NCI-H748 (cell line): ENCODE measurements at regions not wholly inside any gene's neighbourhood (a gene's known extent, or its start where the extent isn't known, plus 50 kb on each side); places are given as distances from the start of the nearest gene placed in this dataset.
"Not testable (repeated sequence)": the region's sequence is repeated elsewhere in the genome, so short reads cannot be mapped to it uniquely, and the experiment has no call there.

ENCODE experiments used
- DNase-seq: peaks from one replicate; lab custom pipeline; 2025; ENCODE audit not compliant: unreplicated experiment; lab: John Stamatoyannopoulos, UW

DNA sequence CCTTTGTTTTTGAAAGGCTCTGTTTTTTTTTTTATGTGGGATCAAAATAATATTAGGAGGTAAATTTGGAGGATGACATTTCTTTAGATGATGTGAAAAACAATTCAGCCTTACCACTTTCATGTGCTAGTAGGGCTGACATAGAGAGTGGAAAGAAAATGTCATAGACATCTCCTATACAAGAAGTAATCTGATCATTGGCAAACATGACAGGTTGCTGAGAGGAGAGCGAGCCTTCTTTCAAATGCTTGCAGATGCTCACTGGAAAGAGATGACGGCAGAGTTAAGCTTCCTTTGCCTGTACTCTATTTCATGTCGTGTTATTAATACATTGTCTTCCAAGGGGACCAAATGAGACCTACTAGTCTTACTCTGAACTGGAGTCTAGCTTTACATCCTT lies 160.1 kb upstream of the DAP start:
- no peak for DNase-seq

DNA sequence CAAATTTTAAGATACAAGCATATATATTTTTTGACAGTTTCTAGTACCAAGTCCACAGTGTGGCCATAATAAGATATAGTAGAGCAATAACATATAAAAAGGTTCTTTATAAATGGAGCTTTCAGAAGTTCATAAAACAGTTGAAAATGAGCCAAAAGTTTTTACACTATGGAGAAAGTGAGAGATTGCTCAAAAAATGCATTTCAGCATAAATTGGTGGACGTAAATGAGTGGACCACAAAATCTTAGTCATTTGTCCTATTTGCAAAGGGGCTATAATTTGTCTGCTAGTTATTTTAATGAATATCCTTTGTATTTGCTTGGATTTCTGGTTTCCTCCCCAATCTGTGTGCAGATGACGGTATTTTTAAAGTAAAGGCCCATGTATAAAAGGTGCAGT lies 159.4 kb upstream of the DAP start:
- DNase-seq: no peak

DNA sequence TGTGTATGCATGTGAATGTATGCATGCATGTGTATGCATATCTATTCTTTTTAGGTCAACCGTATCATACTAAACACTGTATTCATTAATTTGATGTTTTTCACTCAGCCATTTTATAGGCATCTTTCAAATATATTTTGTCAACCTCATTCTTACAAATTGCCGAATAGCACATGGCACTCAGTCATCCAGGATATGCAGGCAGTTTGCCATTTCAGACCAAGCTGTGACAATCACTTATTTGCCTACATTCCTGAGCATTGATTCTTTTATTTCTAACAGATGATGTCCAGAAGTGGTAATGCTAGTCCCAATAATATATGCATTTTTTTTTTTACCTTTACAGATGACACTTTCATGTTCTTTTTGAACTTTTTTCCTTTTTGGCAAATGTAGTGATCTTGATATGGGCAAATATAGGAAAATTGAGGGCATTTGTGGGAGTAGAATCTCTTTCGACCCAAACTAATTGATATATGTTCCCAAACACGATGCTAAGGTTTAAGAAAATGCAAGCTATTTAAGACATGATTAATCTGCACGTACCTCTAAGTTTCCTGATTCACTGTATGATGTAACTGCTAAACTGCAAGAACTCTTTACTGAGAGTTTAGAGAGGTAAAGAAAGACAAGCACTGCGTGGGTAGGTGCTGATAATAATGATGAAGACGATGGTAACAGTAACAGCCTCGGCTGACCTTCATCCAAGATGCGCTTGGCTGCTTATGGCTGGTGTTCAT lies 153.9 kb upstream of the DAP start:
- DNase-seq: no peak

DNA sequence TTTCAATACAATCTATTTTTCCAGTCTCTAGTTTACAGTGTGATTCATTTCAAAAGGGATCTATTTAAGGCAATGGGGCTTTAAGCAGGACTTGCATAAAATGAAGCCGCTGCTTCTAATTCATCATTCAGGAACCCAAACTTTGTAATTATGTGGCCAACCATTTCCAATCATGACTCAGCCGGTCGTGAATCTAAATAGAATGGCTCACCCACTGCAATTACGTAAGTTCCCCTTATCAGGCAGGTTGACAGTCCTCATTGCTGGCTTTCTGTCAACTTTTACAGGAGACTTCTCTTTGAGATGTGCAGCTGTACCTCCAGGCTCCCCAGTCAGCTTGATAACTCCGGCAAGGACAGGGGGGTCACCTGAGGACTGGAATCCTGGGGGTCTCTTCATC lies 152.8 kb upstream of the DAP start:
- DNase-seq: peak; percentile 39

DNA sequence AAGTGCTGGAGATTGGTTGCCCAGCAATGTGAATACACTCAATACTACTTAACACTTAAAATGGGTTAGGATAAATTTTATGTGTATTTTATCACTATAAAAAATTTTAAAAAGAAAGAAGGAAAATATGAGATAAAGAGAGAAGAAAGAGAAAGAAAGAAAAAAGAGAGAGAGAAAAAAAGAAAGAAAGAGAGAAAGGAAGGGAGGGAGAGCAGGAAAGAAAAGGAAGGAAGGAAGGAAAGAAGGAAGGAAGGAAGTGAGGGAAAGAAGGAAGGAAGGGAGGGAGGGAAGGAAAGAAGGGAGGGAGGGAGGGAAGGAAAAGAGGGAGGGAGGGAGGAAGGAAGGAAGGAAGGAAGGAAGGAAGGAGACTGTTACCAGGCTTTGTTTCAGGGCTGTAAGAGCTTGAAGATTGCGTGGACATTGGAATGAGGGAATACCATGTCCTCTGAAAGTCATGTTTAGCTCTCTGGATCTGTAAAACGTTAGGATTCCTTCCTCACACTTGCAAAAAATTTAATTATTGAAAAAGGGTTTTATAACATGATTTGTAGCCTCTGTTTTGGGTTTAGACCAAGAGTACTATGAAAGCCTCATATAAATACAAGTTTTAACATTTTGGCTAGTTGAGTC lies 152.3 kb upstream of the DAP start:
- DNase-seq: no peak

DNA sequence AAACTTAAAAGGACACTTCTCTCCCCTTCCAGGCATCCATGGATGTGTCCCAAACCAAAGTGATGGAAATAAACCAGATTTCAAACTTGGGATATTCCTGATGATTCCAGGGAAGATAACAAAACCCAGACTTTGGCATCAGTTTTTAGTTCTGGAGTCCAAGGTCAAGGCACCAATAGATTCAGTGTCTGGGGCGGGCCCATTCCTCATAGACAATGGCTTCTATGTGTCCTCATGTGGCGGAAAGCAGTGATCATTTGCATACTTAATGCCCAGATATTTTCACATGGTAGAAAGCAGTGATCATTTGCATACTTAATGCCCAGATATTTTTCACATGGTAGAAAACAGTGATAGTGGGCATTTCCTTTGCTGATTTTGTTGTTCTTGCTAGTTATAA lies 151.4 kb upstream of the DAP start:
- no peak for DNase-seq

DNA sequence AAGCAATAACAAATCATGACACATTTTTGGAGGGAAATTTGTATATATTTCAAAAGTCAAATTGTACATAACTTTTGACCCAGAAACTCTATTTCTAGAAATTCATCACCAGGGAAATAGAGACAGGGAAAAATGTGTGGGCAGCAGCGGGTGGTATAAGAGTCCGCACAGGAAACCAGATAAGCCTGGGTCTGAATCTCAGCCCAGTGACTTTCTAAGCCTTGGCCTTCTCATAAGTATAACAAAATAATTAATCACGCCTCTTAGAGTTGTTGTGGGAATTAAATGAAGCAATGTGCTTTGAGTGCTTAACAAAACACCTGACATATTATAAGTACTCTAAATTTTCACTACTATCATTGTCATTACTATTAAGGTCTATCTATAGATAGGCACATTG lies 149.2 kb upstream of the DAP start:
- no peak for DNase-seq

DNA sequence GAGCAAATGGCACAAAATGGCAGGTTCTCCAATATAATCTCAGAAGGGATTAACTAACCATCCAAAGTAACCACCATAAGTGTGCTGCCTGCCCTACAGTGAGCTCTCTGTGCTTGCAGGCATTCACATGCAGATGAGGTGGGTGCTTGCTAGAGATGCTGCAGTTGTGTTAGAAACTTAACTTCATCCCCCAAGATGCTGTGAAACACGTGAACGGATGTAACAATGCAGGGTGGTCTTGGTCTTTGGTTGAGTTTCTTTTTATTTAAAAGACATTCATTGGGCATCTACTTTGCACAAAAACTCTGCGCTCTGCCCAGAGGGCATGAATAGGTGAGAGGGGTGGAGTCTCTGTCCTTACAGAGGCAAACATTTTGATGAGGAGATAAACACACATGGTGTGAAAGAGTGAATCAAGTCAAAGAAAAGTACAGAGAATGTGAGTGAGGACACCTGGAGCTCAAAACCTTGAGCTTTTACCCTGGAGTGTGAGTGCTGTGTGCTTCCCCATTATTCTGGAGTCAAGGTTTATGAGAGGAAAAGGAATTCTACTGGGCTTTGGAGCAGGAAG lies 143.9 kb upstream of the DAP start:
- no peak for DNase-seq

DNA sequence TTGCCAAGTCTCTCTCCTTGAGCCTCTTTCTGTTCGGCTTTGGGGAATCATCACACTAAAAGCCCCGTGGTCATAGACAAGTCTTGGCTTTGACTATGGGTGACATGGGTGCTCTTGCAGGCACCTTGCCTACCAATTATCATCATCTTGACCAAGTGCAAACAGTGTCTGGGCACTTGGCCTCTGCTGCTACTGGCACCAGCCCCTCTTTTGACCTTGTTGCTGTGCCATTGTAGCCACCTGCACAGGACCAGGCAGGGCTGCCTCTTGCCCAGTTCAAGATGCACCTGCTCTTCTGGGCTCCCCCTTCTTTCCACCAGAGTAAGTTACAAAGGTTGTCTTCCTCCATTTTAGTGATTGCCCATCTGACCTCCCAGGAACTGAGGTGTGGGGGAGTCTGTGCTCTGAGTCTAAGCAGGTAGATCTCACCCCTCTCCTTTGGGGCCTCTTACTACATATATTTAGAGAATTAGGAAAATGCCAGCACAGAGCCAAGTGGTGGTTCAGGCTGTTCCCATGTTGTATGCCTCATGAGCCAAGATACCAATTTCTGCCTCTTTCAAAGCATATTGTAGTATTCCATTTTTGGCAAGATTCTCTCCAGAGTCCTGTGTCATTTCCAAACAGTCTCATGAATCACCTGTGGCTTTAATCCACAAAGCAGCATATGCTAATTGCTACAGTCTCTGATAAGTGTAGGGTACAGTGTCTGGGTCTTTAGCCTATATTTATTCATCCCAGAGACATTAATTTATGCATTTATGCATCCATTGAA lies 142.9 kb upstream of the DAP start:
- DNase-seq: no peak

DNA sequence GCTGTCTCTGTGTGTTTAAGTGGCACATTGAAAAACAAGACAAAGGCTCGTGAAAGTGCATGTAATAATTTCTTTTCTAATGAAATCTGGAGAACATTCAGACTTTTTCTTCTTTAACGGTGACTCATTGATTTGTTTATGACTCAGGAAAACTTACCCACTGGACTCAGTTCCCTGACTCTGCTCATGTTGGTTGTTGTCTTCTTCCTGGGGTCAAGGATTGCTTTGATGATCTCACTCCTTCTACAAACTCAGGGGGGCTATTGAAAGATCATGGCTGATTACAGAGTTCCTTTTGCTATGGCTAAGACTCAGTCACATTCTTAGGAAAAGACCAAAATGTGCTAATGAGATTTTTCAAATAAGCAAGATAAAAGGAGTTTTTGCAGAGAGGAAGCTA lies 141.1 kb upstream of the DAP start:
- DNase-seq: no peak

DNA sequence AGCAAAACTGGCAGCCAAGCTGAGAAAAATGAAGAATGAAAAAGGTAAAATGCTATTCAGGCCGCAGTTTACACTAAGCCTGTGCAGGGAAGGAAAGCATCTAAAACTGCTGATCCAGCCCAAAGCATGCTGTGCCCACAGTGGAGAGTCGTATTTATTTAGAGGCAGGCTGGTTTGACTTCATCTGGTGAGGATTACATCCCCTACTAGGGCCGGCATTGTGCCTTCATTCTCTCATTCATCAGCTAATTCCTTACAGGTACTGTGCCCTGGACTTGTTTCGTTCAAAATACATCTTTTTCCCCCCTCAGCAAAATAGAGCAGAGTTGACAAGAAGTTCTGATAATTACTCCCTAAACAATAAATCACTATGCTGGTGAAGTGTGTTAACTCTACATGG lies 137.5 kb upstream of the DAP start:
- no peak for DNase-seq

DNA sequence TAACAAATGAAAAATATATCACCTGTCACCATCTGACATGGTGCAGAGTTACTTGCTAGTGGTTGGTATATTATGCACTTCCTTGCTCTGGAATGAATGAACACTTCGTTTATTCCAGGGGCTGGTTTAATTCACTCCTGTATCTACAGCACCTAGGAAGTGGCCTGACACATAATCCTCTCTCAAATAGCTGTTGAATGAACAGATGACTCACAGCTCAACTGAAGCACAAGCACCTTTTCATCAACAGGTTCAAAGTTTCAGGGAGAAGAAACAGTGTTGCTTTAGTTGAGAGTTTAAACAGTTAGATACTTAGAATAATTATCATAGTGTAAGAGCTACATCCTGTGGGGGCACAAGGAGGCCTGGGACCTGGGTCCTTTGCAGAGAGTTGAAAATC lies 135.0 kb upstream of the DAP start:
- no peak for DNase-seq

DNA sequence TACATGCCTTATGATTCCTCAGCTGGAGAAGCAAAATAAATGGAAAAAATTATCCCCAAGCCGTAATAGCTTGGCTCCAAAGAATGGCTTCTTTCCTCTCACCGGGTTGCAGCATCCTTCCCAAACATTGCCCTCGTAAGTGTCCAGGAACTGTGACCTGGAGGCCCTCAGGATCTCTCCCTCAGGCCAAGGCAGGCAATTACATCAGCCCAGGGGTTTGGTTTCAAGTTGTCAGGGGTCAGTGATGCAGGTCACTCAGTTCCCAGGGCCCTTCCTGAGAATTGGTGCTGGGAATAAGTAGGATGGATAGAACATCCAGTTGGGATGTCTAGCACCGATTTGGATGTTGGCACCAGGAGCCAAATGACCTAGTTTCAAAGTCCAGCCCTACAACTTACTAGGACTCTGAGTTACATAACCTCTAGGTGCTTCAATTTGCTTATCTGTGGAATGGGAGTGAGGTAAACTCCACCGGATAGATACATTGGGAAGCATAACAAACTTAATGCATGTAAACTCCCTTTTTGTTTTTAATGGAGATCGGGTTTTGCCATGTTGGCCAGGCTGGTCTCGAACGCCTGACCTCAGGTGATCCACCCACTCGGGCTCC lies 133.5 kb upstream of the DAP start:
- DNase-seq: no peak

DNA sequence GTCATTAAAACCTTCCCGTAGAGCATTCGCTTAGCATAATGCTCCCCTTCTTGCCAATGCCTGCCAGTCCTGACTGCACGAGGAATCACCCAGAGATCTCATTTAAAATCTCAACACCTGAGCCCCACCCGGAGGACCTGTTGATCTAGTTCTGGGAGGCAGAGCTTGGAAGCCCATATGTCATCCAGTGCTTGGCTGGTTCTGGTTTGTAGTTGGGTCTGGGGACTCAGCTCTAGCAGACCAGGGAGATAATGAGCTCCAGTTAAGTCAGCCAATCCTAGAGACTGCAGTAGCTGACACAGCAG lies 131.8 kb upstream of the DAP start:
- DNase-seq: no peak

DNA sequence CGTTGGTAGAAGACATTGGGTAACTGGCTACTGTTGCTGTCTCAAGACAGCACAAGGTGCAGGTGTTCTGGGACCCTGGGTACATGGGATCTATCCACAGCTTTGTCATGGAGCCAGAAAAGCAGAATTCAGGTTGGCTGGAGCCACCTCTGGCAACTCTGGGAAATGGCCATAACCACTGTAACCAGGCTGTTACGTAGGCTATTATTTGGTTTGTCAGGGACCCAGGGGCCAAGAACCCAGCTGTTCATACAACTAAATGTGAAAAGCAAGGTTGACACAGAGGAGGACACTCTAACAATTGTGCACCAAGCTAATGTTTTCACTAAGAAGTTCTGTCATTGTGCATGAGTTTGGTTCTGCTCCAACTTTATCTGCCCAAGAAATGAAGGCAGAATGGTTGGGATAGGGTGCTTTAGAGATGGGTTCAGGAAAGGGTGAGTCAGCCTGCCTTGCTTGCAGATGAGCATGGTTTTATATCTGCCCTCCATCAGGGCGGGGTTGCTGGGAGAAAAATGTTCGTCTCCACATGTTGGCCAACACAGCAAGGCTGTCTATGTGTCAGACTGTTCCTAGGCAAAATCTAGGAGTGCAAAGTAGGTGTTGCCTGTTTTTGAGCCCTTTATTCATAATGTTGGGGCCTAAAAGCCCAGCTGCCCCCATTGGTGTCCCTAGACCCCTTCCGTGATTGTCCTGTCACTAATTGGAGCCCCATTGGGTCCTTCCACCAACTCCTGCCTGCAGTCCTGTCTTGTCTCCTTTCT lies 131.3 kb upstream of the DAP start:
- DNase-seq: no peak

DNA sequence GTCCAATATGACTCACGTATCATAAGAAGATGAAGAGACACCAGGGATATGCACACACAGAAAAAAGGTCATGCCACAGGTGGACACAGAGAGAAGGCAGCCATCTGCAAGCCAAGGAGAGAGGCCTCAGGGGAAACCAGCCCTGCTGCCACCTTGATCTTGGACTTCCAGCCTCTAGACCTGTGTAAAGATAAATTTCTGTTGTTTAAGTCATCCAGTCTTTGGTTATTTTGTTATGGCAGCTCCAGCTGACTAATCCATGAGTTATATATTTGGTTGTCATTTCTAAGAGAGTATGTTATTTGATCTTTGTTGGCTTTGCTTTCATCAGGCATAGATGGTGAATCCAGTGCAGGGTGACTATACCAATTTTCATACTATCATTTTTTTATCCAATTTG lies 130.2 kb upstream of the DAP start:
- no peak for DNase-seq

DNA sequence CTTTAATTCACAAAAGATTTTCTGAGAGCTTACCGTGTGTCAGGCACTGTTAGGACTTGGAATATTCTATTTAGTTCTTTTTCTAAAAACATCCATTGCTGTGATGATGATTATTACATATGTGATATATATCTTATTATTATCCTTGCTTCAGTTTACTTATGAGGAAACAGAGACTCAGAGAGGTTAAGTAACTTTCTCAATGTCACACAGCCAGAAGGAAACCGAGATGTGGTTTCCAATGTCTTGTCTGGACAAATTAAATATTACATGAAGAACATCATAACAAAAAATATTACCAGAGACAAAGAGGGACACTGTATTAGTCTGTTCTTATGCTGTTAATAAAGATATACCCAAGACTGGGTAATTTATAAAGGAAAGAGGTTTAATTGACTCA lies 125.5 kb upstream of the DAP start:
- DNase-seq: no peak

DNA sequence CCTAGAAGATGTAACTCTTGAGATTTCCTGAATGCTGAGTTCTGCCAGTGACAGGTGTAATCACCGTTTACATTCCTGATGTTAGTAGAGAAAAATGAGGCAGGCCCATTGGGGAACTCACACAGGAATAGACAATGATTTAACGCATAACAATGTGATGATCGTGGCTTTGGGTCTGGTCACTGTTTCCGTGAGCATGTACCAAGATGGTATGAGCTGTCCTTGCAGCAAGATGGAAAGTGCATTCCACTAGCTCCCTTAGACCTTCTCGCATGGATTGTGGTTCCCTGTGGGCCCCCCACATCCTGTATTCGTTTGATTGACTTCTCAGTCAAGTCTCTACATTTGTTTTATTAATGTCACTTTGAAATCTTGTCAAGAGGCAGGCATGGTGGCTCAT lies 124.0 kb upstream of the DAP start:
- no peak for DNase-seq

DNA sequence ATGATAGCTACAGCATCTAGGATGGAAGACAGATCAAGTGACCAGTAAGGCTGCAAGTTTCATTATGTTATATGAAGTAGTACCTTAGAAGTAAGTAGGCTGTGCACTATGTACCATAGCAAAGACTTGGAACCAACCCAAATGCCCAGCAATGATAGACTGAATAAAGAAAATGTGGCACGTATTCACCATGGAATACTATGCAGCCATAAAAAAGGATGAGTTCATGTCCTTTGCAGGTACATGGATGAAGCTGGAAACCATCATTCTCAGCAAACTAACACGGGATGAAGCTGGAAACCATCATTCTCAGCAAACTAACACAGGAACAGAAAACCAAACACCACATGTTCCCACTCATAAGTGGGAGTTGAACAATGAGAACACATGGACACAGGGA lies 122.9 kb upstream of the DAP start:
- not testable (repeated sequence) for DNase-seq

DNA sequence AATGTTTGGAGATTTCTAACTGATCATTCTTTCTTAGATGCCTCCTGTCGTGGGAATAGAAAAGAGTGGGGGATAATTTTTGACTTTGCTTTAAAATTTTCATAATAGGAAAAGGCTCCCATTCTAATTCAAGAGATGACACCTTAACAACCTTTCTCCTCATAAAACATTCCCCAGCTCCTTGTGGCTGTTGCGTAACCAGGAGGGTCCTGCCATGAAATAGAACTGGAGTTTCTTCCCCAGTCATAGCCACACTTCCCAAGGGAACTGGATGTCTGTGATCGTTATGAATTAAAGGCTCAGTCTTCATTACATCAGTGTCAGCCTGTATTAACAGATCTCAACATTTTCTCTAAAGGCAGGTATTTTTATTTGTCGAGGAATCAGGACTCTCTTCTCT lies 119.9 kb upstream of the DAP start:
- no peak for DNase-seq

DNA sequence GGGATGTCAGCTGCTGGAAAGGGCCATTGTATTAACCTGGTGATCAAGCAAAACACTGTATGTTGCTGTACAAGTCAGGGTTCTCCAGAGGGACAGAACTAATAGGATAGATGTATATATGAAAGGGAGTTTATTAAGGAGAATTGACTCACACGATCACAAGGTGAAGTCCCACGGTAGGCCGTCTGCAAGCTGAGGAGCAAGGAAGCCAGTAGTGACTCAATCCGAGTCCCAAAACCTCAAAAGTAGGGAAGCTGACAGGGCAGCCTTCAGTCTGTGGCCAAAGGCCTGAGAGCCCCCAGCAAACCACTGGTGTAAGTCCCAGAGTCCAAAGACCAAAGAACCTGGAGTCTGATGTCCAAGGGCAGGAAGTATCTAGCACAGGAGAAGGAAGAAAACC lies 116.0 kb upstream of the DAP start:
- not testable (repeated sequence) for DNase-seq
